ENCODE measurements at regions not wholly inside any gene's neighbourhood (a gene's known extent, or its start where the extent isn't known, plus 50 kb on each side); places are given as distances from the start of the nearest gene placed in this dataset.

GRCh38 chr12:83931451-83931850, 981.1 kb downstream of the SLC6A15 start:
- TF ChIP-seq POLR2A (IDR thresholded peaks at IDR 0.05) (no peak), POLR2AphosphoS5 (IDR thresholded peaks at IDR 0.05) (no peak)
